ENCODE measurements at regions not wholly inside any gene's neighbourhood (a gene's known extent, or its start where the extent isn't known, plus 50 kb on each side); places are given as distances from the start of the nearest gene placed in this dataset.

DNA sequence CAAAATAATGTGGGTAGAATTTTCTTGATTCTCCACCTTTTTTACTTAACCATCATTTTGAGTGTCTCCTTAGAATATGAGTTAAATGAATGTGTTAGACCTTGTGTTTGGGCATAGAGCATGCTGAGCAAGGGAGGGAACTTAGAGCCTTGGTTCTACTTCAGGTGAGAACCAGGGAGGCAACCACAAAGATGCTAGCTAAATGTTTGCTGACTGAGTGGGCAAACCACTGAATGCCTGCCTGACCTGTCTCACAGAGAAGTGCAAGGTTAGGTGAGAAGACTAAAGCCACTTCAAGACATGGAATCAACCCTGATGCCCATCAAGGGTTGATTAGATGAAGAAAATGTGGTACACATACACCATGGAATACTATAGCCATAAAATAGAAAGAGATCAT lies 242.6 kb upstream of the ZNF32 start:
- TF ChIP-seq, protein P1, sequence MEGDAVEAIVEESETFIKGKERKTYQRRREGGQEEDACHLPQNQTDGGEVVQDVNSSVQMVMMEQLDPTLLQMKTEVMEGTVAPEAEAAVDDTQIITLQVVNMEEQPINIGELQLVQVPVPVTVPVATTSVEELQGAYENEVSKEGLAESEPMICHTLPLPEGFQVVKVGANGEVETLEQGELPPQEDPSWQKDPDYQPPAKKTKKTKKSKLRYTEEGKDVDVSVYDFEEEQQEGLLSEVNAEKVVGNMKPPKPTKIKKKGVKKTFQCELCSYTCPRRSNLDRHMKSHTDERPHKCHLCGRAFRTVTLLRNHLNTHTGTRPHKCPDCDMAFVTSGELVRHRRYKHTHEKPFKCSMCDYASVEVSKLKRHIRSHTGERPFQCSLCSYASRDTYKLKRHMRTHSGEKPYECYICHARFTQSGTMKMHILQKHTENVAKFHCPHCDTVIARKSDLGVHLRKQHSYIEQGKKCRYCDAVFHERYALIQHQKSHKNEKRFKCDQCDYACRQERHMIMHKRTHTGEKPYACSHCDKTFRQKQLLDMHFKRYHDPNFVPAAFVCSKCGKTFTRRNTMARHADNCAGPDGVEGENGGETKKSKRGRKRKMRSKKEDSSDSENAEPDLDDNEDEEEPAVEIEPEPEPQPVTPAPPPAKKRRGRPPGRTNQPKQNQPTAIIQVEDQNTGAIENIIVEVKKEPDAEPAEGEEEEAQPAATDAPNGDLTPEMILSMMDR (IDR thresholded peaks at IDR 0.05), result no peak
- TF ChIP-seq POLR2A (IDR thresholded peaks at IDR 0.05), result no peak
